ENCODE measurements at regions not wholly inside any gene's neighbourhood (a gene's known extent, or its start where the extent isn't known, plus 50 kb on each side); places are given as distances from the start of the nearest gene placed in this dataset.

DNA sequence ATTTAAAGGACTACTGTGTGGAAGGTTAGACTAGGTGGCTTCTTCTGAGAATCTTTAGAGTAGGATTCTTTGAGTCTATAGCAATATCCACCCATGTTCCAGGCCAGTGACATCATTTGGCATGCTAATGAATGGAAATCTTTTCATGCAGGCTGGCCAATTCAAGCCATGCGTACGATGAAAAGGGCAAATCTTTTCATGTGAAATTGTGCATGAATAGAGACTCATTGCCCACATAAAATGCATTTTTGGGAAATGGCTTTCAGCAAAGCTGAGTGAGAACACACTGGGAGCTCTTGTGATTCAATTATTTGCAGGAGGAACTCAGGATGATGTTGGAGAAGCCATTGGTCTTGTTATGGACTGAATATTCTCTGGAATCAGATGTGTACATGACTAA lies 324.9 kb upstream of the DAB1 start:
- TF ChIP-seq POLR2AphosphoS5 (IDR thresholded peaks at IDR 0.05; ENCODE audit: low read depth, low read length) (no peak), POLR2A (IDR thresholded peaks at IDR 0.05; ENCODE audit: low read depth, low read length) (no peak), TAF1 (IDR thresholded peaks at IDR 0.05; ENCODE audit: borderline replicate concordance, low read depth, low read length) (no peak)
